GM19043 (cell line): ENCODE measurements at regions not wholly inside any gene's neighbourhood (a gene's known extent, or its start where the extent isn't known, plus 50 kb on each side); places are given as distances from the start of the nearest gene placed in this dataset.

Experiments used
- ATAC-seq: cut with Tn5 transposase; IDR thresholded peaks from one replicate; pipeline ENCODE4 v1.9.1; 2021; ENCODE audit warnings: low read depth; ENCODE audit not compliant: unreplicated experiment

DNA sequence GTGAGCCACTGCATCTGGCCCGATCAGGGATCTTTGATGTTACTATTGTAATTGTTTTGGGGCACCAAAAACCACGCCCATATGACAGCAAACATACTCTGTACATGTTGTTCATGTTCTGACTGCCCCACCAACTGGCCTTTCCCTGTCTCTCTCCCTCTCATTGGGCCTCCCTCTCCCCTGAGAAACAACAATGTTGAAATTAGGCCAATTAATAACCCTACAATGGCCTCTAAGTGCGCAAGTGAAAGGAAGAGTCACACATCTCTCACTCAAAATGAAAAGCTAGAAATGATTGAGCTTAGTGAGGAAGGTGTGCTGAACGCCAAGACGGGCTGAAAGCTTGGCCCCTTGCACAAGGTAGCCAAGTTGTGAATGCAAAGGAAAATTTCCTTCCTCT is 50.3 kb upstream of the SDK1 start:
- no peak for ATAC-seq
